ENCODE measurements at regions not wholly inside any gene's neighbourhood (a gene's known extent, or its start where the extent isn't known, plus 50 kb on each side); places are given as distances from the start of the nearest gene placed in this dataset.

GRCh38 chr10:117944676-117945447, 101.9 kb downstream of the RAB11FIP2 start:
- Histone ChIP-seq H3K9me3 (replicated peaks) (no peaks in the 10 kb centered on the region; the same call in 1 of the 2 replicates), H3K27me3 (replicated peaks) (no peaks in the 10 kb centered on the region), H3K27ac (no peak overlapping the region), H3K4me1 (replicated peaks) (no peaks in the 10 kb centered on the region), H3K4me3 (no peak overlapping the region), H3K36me3 (no peaks in the 10 kb centered on the region)
- DNase-seq (ENCODE audit: low read depth in 1 of 2, low spot score in 2 of 2), result no peak

GRCh38 chr10:117945651-117946050, 101.1 kb downstream of the RAB11FIP2 start:
- Histone ChIP-seq H3K27me3 (replicated peaks) (no peaks in the 10 kb centered on the region), H3K4me1 (replicated peaks) (no peaks in the 10 kb centered on the region), H3K4me3 (no peak overlapping the region), H3K27ac (no peak overlapping the region), H3K36me3 (no peaks in the 10 kb centered on the region), H3K9me3 (replicated peaks) (no peaks in the 10 kb centered on the region; the same call in 1 of the 2 replicates)
- DNase-seq (ENCODE audit: low read depth in 1 of 2, low spot score in 2 of 2), result no peak

- Histone ChIP-seq H3K4me3 (no peak overlapping the region), H3K36me3 (no peaks in the 10 kb centered on the region), H3K27ac (no peak overlapping the region), H3K9me3 (replicated peaks) (no peaks in the 10 kb centered on the region; the same call in 1 of the 2 replicates), H3K4me1 (replicated peaks) (no peaks in the 10 kb centered on the region), H3K27me3 (replicated peaks) (no peaks in the 10 kb centered on the region)
- no peak for DNase-seq (ENCODE audit: low read depth in 1 of 2, low spot score in 2 of 2)
Measured at GRCh38 chr10:117946525-117947070, 100.1 kb downstream of the RAB11FIP2 start.

DNA sequence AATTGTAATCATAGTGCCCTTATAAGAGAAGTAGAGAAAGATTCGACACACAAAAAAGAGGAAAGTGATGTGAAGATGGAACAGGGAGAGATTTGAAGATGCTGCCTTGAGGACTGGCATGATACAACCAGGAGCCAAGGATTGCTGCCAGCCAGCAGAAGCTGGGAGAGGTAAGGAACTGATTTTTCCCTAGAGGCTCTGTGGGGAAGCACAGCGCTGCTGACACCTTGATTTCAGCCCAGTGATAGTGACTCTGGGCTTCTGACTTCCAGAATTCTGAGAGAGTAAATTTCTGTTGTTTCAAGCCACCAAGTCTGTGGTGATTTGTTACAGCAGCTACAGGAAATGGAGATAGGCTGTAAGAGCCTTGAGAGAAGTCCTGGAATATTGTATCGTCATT, 98.2 kb downstream of the RAB11FIP2 start:
- no peak for DNase-seq (ENCODE audit: low read depth in 1 of 2, low spot score in 2 of 2)
- H3K36me3 ChIP-seq, result no peaks in the 10 kb centered on the region
- H3K27me3 ChIP-seq (replicated peaks), result no peaks in the 10 kb centered on the region; the same call in 1 of the 2 replicates
- no peak overlapping the region for H3K4me3 ChIP-seq
- no peaks in the 10 kb centered on the region for H3K4me1 ChIP-seq (replicated peaks)
- no peak overlapping the region for H3K27ac ChIP-seq
- no peaks in the 10 kb centered on the region; the same call in 1 of the 2 replicates for H3K9me3 ChIP-seq (replicated peaks)

GRCh38 chr10:117950408-117950807, 96.3 kb downstream of the RAB11FIP2 start:
- no peak overlapping the region for H3K4me3 ChIP-seq
- no peak overlapping the region for H3K27ac ChIP-seq
- no peak for DNase-seq (ENCODE audit: low read depth in 1 of 2, low spot score in 2 of 2)
- H3K4me1 ChIP-seq (replicated peaks), result no peaks in the 10 kb centered on the region
- no peaks in the 10 kb centered on the region for H3K36me3 ChIP-seq
- H3K27me3 ChIP-seq (replicated peaks), result no peaks in the 10 kb centered on the region; the same call in none of the 2 replicates
- H3K9me3 ChIP-seq (replicated peaks), result no peaks in the 10 kb centered on the region

Data from SJSA1 (cell line).